ENCODE measurements at regions not wholly inside any gene's neighbourhood (a gene's known extent, or its start where the extent isn't known, plus 50 kb on each side); places are given as distances from the start of the nearest gene placed in this dataset.

DNA sequence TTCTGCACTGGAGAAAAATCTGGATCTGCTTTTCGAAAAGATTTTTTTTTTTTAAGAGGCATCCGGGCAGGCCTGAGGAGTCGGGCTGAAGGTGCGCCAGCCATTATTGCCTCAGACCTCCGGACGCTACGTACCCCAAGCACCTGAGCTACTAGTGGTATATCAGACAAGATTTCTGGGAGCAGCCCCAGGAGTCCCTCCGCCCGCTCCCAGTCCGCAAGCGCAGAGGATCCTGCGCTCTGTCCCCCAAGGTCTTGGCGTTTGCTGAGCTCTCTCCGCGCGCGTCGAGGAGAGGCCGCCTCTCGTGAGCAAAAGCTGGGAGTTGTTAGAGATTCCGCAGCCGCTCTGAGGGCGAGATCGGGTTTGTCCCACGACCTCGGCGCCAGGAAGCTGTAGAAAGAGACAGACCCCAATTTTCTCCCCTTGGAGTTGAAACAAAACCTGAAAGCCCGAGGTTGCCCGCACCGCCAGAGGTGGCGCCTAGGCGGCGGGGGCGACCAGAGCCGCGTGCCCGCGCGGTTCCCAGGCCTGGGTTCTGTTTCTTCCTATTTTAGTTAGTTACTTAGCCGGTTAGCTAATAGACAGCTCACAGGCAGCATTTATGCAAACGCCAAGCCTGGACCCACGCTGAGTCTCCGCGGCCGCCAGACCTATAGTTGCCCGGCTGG is 72.5 kb upstream of the POLG start:
- no peak overlapping the region for H3K27ac ChIP-seq
- no peaks in the 10 kb centered on the region for H3K36me3 ChIP-seq
- peaks cover 100% of the 10 kb centered on the region for H3K27me3 ChIP-seq
- H3K9me3 ChIP-seq = no peaks in the 10 kb centered on the region
- no peak for DNase-seq (ENCODE audit: low spot score in 2 of 2)
- TF ChIP-seq, protein P1, sequence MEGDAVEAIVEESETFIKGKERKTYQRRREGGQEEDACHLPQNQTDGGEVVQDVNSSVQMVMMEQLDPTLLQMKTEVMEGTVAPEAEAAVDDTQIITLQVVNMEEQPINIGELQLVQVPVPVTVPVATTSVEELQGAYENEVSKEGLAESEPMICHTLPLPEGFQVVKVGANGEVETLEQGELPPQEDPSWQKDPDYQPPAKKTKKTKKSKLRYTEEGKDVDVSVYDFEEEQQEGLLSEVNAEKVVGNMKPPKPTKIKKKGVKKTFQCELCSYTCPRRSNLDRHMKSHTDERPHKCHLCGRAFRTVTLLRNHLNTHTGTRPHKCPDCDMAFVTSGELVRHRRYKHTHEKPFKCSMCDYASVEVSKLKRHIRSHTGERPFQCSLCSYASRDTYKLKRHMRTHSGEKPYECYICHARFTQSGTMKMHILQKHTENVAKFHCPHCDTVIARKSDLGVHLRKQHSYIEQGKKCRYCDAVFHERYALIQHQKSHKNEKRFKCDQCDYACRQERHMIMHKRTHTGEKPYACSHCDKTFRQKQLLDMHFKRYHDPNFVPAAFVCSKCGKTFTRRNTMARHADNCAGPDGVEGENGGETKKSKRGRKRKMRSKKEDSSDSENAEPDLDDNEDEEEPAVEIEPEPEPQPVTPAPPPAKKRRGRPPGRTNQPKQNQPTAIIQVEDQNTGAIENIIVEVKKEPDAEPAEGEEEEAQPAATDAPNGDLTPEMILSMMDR (IDR thresholded peaks at IDR 0.05) = no peak
- TF ChIP-seq EP300 (IDR thresholded peaks at IDR 0.05) (no peak), POLR2A (IDR thresholded peaks at IDR 0.05) (no peak), POLR2AphosphoS5 (IDR thresholded peaks at IDR 0.05) (no peak)
- 2% methylated on average over 27 of the region's 46 CpGs for WGBS
- H3K4me1 ChIP-seq = peaks cover 50% of the 10 kb centered on the region
- H3K4me3 ChIP-seq = peak overlapping the region; percentile 30

DNA sequence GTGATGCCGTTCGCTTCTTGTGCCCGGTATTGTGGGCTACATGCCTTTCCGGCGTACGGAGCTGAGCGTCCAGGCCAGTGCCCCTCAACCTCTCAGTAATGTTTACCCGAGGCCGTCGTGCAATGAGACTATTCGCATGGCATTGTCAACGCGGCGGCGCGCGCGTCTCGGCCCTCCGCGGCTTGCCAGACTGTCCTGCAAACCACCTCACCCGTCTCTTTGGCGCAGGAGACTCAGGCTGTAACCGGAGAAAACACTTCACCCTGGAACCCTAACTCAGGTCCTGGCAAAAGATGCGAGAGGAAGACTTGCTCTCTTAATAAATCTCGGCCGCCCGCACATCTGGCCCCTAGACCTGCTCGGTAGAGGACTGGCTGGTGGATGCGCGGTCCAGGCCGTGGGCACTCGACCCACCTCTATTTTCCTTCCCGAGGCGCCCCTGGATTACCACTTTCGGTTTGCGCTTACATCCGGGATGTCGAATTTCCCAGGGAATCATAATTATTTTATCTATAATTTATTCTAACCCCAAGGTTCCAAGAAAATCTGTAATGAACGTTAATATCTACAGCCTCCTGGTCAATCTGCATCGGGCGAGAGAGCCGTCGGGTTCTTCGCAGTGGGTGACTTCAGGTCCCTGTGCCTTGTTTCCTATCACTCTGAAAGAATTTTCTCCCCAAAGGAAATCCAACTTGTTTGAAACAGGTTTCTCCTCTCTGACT is 71.8 kb upstream of the POLG start:
- Histone ChIP-seq H3K36me3 (no peaks in the 10 kb centered on the region), H3K9me3 (no peaks in the 10 kb centered on the region), H3K27me3 (peaks cover 100% of the 10 kb centered on the region), H3K4me1 (peaks cover 43% of the 10 kb centered on the region), H3K27ac (no peak overlapping the region), H3K4me3 (peak overlapping the region; percentile 30)
- 3% methylated on average over 37 of the region's 45 CpGs for WGBS
- DNase-seq (ENCODE audit: low spot score in 2 of 2) = no peak
- no peak for TF ChIP-seq POLR2AphosphoS5 (IDR thresholded peaks at IDR 0.05)
- TF ChIP-seq, protein P1 (IDR thresholded peaks at IDR 0.05) = no peak
- no peak for TF ChIP-seq EP300 (IDR thresholded peaks at IDR 0.05)
- no peak for TF ChIP-seq POLR2A (IDR thresholded peaks at IDR 0.05)

DNA sequence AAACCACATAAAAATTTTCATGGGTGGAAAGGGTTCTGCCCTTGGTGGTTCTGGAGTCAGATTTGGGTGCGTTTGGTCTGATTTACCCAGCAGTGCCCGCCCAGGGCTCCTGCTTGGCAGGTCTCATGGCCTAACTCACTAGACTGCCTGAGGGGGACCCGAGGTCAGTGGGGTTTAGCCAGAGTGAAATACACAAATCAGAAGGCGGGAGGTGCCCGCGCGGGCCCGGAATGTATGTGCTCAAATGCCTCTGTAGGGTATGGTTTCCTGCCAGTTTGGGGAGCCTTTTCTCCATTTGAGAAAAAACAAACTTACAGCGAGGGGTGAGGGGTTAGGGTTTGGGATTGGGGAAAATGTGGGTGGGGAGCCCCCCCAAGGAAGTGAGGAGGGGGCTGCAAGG is 70.9 kb upstream of the POLG start:
- TF ChIP-seq EP300 (IDR thresholded peaks at IDR 0.05) (no peak), POLR2AphosphoS5 (IDR thresholded peaks at IDR 0.05) (no peak), POLR2A (IDR thresholded peaks at IDR 0.05) (no peak)
- TF ChIP-seq, protein P1 (IDR thresholded peaks at IDR 0.05) = no peak
- Histone ChIP-seq H3K9me3 (no peaks in the 10 kb centered on the region), H3K4me3 (no peak overlapping the region), H3K4me1 (peaks cover 38% of the 10 kb centered on the region), H3K27ac (no peak overlapping the region), H3K36me3 (no peaks in the 10 kb centered on the region), H3K27me3 (peaks cover 100% of the 10 kb centered on the region)
- WGBS = 24% methylated on average over 9 of the region's 9 CpGs
- no peak for DNase-seq (ENCODE audit: low spot score in 2 of 2)

DNA sequence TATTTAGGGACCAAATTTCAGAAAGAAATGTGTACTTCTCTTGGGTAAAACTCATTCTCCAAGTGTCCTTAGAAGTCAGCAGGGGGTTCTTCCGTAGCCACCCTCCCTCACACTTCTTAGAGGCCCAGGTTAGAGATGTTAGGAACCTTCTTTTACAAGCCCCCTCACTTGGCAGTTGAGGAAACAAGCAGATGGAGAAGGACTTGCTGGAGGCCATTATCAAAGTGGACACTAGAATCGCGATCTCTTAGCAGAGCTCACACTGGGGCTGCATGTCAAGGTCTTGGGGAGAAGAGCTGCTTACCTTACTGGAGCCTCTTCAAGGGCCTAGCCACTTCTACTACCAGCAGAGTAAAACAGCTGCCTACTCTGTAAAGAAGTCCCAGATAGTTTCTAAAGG is 69.4 kb upstream of the POLG start:
- Histone ChIP-seq H3K36me3 (no peaks in the 10 kb centered on the region), H3K27me3 (peaks cover 100% of the 10 kb centered on the region), H3K4me3 (no peak overlapping the region), H3K27ac (no peak overlapping the region), H3K9me3 (no peaks in the 10 kb centered on the region), H3K4me1 (peaks cover 47% of the 10 kb centered on the region)
- DNase-seq (ENCODE audit: low spot score in 2 of 2) = no peak
- 40% methylated on average over 3 of the region's 3 CpGs for WGBS
- no peak for TF ChIP-seq POLR2A (IDR thresholded peaks at IDR 0.05)
- no peak for TF ChIP-seq EP300 (IDR thresholded peaks at IDR 0.05)
- TF ChIP-seq POLR2AphosphoS5 (IDR thresholded peaks at IDR 0.05) = no peak
- TF ChIP-seq, protein P1 (IDR thresholded peaks at IDR 0.05) = no peak

DNA sequence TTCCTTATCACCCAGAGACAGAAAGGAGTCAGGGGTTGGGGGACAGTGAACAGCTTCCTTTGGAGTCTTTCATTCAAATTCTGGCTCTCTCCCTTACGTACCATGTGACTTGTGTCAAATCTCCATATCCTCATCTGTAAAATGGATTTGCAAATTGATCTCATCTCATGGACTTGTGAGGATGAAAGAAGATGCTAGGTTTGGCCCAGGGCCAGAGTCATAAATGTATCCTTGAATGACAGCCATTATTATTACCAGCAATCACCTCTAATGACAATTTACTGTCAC is 67.8 kb upstream of the POLG start:
- Histone ChIP-seq H3K4me3 (no peak overlapping the region), H3K36me3 (no peaks in the 10 kb centered on the region), H3K27me3 (peaks cover 100% of the 10 kb centered on the region), H3K27ac (no peak overlapping the region), H3K9me3 (no peaks in the 10 kb centered on the region), H3K4me1 (peaks cover 32% of the 10 kb centered on the region)
- no peak for TF ChIP-seq POLR2AphosphoS5 (IDR thresholded peaks at IDR 0.05)
- TF ChIP-seq, protein P1 (IDR thresholded peaks at IDR 0.05) = no peak
- TF ChIP-seq EP300 (IDR thresholded peaks at IDR 0.05) = no peak
- TF ChIP-seq POLR2A (IDR thresholded peaks at IDR 0.05) = no peak
- 29% methylated on average over 1 of the region's 1 CpG for WGBS
- DNase-seq (ENCODE audit: low spot score in 2 of 2) = no peak
